ENCODE measurements at regions not wholly inside any gene's neighbourhood (a gene's known extent, or its start where the extent isn't known, plus 50 kb on each side); places are given as distances from the start of the nearest gene placed in this dataset.

DNA sequence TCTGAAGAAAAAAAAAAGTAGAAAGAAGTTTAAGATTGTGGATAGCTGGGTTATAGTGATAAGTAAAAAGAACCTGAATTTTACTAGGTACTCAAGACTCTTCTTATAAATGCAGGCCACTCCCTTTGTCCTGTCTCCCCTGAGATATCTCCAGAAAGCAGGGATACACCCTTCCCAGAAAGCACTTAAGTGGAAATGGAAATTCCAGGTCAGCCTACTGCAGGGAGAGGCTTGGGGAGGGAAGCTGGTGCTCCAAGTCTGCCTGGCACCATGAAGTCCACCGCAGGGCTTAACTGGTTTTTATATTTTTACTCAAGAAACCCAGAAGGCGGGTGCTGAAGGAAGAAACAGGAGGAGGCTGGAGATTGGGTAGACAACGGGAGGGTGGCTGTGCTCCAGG, 162.3 kb downstream of the INHBA start:
- TF ChIP-seq, protein P1, sequence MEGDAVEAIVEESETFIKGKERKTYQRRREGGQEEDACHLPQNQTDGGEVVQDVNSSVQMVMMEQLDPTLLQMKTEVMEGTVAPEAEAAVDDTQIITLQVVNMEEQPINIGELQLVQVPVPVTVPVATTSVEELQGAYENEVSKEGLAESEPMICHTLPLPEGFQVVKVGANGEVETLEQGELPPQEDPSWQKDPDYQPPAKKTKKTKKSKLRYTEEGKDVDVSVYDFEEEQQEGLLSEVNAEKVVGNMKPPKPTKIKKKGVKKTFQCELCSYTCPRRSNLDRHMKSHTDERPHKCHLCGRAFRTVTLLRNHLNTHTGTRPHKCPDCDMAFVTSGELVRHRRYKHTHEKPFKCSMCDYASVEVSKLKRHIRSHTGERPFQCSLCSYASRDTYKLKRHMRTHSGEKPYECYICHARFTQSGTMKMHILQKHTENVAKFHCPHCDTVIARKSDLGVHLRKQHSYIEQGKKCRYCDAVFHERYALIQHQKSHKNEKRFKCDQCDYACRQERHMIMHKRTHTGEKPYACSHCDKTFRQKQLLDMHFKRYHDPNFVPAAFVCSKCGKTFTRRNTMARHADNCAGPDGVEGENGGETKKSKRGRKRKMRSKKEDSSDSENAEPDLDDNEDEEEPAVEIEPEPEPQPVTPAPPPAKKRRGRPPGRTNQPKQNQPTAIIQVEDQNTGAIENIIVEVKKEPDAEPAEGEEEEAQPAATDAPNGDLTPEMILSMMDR (IDR thresholded peaks at IDR 0.05): no peak
- no peak for TF ChIP-seq POLR2A (IDR thresholded peaks at IDR 0.05)
